Fibroblast of the conjunctiva (primary cell): ENCODE measurements at regions not wholly inside any gene's neighbourhood (a gene's known extent, or its start where the extent isn't known, plus 50 kb on each side); places are given as distances from the start of the nearest gene placed in this dataset.
"Not testable (repeated sequence)": the region's sequence is repeated elsewhere in the genome, so short reads cannot be mapped to it uniquely, and the experiment has no call there.

Experiments used
- DNase-seq: peaks from one replicate; pipeline ENCODE4 v3.0.0-alpha.2; 2010; ENCODE audit warnings: low read depth

DNA sequence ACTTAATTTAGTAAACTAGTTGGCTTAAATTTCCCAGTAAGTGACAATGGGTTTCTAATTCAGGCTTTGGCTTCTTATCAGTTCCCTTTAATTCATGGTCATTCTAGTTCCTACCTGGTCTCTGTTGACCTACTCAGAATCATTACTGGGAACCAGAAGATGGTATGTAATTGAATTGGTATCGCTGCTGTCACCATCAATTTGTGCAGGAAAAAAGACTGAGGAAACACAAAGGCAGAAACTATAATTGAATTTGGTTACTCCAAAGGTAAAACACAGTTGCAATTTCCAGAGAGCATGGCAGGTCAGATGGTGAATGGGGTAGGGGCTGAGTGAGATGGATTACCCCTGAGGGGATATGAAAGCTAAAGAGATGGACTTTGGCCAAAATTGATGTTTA, 226.5 kb upstream of the GAP43 start:
- no peak for DNase-seq

DNA sequence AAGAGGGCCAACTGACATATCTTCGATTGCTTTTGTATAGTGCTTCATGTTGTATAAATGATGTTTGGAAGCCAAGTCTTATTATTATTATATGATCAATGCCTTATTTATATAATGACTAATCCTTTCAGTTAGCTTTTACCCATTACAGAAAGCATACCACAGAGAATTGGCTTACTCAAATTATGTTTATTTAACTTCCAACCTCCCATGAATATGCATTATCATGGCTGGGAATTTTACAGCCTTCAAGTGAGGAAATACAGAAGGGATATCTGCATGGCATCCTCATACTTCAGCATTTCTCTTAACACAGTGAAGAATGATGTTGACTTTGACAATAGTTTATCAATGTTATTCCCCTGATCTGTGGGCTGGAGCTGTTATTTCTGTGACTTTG, 225.9 kb upstream of the GAP43 start:
- no peak for DNase-seq

DNA sequence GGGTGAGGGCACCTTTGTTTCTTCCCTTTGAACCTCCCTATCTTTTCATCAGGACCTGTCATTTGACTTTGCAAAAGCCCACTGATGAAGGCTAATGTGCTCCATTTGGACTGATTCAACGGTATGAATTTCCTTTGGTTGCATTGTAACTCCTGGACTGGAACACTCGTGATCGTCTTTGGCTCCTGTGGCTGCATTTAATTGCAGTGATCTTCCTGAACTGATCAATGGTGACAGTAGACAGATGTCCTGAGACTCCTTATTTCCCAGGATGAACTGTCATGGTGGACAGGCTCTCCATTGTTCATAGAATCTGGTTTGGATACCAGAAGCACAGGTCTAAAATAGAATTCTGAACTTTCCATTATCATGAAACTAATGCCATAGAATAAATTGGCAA, 224.8 kb upstream of the GAP43 start:
- no peak for DNase-seq

DNA sequence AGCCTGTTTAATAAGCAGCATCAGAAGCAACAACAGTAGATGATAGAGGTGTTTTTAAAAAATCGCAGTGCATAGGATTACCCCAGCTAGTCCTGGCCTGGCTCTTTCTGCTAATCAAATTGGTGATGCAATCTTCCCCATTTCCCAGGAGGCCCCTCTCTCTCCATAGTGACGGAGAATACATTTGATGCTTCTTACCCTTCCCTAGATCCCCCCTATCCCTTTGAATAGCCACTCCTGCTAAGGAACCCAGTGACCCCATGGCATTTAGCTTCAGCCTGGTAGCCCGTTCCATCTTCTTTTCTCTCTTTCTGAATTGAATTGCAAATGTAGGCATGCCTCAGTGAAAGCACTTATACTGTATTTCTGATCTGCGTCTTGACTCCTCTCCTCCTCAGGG, 223.6 kb upstream of the GAP43 start:
- DNase-seq: no peak

DNA sequence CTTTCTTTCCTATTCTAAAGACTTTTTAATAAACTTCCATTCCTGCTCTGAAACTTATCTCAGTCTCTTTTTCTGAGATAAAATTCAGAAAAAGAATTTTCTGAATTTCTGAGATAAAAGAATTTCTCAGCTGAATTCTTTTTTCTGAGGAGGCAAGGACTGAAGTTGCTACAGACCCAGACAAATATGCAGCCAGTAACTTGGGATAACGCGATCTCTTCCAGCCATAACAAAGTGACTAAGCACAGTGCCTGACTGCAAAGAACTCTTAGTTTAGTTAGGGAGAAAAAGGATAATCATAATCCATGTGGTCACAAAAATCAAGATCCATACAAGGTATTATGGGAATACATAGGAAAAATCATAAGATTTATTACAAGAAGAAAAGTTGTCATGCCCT, 222.0 kb upstream of the GAP43 start:
- peak; percentile 44 for DNase-seq

DNA sequence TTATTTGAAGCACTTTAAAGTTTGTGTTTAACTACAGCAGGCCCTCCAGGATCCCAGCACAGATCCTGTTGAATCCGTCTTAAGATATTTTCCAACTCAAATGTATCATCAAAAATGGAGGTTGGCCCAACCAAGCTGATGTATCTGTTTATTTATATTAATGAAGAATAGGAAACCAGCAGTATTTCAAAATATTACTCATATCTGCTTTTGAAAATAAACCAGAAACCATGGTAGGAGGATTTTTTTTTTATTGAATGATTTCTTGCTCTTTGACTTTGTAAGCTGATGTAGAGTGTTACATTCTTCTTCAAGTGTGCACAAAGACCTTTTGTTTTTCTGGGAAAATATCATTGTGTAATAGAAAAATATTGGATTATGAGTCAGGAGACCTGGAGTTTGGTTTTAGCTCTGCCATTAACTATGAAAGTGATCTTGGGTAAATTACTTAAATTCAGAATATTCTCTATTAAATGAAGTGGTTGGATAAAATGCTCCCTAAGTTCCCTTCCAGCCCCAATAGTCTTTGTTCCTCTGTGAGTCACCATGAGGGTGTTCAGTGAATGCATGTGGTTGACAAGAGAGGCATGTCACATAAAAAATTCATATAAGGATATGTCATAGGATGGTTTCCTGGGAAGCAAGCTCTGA, 221.3 kb upstream of the GAP43 start:
- DNase-seq: no peak

DNA sequence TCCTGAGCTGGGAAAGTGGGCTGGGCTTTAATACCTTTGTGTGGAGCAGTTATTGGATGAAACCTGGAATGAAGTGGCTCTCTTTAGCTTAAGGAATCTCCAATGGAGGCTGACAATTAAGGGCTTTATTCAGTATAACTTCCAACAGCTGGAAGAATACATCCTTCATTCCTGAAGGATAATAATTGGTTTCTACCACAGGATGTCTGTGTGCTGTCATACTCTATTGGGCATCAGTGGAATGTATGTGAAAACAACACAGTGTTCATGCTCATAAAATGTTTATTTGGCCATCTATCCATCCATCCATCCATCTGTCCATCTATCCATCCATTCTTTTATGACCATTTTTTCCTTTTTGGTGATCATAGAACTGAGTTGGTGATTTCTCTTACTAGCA, 220.7 kb upstream of the GAP43 start:
- no peak for DNase-seq

DNA sequence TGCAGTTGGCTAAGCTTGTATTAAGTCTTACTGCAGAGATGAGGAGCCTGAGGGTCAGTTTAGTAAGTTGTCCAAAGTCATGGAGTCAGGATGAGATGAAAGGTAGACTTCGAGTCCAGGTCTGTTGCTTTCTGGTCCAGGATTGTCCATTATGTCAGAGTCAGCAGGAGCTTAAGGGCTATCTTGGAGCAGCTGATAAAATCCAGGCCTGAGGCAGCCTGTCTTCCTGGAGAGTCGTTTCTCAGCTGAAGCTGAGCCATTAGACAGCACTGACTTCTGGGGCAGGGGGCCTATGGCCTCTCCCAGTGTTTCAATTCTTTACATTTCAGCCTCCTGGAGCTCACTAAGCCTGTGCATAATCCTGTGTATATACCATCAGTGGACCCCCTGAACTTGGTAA, 219.5 kb upstream of the GAP43 start:
- DNase-seq: no peak

DNA sequence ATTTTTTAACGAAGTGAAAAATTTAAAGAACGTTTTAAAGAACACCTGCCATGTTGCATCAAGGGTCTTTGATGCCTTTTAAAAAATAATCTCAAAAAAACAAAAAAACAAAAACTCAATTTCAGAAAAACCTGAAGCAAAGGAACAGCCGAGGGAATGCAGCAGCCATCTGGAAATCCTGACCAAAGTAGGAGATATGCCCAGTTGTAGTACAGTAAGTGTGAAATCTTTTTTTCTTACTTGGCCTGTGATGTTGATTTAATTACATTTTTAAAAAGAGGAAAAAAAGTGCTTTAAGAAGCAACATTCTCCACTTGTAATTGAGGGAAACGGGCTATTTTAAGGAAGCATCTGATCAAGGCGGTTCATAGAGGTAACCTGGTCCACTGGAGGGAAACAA, 213.7 kb upstream of the GAP43 start:
- no peak for DNase-seq

DNA sequence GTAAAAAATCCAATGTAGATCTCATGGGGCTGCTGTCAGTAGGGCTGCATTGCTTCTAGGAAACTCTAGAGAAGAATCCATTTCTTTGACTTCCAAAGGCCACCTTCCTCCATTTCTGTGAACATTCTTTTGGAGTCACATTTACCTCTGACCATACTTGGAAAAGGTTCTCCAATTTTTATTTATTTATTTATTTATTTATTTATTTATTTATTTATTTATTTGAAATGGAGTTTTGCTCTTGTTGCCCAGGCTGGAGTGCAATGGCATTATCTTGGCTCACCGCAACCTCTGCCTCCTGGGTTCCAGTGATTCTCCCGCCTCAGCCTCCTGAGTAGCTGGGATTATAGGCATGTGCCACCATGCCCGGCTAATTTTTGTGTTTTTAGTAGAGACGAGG, 208.7 kb upstream of the GAP43 start:
- not testable (repeated sequence) for DNase-seq

DNA sequence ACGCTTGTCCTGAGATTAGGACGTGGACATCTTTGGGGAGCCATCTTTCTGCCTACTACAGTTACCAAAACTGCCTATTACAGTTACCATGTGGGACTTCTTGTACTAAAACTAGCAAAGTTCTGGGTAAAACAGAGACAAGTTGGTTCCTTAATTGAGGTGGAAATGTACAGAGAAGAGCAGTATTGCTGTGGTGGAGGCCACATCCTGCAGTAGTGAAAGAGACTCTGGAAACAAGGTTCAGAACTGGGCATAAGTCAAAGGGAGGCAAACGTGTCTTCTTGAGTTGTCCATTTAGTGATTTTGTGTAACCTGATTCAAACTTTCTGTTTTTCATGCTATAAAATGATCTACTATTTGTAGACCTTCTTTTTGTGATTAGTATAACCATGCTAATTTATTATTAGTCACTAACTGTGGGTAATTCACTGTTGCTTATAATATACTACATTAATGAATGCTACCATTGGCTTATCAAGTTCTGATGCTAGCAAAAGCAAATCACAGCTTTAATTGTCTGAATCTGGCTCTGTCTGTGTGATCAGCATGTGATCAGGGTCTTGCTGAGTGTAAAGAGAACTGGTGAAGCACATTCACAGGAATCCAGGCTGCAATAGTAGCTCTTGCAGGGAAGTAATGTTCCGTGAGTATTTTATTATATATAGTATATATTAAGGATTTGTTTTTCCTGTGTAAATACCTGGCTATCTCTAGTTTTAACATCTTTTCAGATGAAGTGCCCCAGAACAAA, 207.9 kb upstream of the GAP43 start:
- DNase-seq: no peak

DNA sequence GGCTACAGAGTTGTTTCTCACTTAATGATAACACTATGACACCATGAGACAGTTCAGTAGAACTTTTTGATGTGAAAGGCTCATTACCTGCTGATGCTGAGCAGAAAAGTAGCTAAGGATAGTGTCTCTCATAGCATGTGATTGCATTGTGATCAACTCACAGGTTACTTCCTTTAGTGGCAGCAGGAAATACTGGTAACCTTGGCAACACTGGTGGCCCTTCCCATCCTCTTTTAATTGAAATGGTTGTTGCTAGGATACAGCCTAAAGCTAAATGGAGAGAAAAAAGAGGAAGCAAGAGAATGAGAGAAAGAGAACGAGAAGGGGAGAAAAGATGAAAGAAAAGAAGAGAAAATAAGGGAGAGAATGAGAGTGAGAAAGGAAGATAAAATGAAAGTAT, 204.7 kb upstream of the GAP43 start:
- no peak for DNase-seq

DNA sequence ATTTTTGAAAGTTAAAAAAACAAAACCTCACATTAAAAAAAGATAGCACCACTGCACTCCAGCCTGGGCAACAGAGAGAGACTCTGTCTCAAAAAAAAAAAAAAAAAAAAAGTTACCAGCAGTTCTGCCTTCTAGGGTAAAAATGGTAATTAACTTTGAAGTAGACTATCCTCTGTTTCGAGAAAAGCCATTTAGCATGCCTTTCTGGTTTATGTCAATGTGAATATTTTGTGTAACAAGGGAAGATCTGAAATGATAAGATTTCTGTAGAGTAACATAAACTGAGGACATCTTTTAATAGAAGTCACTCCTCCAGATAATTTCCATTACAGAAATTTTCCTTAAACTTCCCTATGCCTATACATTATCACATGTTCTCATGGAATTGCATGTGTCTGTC, 203.2 kb upstream of the GAP43 start:
- DNase-seq: no peak

DNA sequence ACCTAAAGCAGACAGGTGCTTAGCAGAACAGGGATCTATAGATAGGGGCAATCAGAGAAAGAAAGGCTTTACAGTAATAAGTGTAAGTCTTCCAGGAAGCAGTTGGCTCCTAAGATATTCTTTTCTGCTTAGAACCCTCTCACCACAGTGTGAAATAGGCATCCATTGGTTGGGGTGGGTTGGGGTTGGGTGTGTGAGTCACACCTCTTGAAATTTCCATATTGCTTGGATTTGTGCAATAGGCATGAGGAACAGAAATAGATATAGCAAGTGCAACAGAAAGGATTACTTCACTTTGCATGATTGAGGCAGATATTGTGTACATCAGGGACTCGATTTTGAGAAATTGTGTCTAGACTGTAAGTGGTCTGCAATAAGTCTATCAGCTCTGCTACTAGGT, 200.1 kb upstream of the GAP43 start:
- DNase-seq: no peak

DNA sequence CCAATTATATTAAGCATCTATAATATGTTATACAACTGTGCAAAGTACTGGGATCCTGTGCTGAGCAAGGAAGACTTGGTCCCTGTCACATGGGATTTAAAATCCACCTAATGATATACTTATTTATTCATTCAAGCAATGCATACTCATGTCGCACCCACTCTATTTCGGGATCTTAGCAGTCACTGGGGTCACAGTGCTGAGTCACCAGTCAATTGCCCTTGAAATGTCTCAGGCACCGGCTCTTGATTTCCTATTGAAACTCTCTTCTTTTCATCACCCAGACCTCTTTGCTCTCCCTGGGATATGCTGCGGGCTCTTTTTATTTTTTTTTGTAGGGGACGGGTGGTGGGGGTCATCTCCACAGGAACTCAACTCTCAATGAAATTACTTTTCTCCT, 194.5 kb upstream of the GAP43 start:
- DNase-seq: no peak

DNA sequence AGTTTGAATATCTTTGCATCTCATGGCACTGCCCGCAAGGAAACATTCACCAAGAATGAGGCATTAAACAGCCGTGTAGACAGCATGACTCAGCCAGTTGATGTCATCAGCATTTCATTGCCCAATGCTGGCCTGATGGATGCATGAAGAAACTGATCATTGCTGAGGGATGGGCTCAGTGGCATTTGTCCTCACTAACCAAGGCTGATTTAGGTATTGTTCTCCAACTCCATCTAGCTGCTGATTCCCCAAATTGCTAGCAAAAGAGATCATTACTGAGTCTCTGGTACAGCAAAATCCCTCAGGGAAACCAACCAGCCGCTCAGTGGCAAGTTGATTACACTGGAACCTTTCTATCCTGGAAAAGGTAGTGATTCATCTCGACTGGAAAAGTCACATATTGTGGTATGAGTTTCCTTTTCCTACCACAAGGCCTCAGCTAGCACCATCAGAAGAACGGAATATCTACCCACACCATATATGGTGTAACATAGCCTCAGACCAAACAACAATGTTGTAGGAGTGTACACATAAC, 186.5 kb upstream of the GAP43 start:
- peak; percentile 77 for DNase-seq

DNA sequence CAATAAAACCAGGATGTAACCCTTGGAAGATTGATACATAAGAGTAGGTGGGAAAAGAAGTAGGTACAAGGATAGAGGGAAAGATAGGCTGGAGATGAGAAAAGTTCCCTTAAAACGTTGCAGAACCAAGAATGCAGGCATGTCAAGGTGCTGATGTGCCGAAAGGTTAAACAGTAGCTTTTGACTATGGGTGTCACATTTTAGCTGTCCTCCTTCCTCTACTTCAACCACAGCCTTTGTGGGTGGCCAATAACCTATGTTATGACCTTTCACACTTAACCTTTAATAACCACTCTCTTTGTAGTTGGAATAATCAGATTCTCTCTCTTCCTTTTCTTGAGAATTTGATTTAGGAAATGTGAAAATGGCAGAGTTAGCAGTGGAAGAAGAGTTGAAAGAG, 184.5 kb upstream of the GAP43 start:
- no peak for DNase-seq

DNA sequence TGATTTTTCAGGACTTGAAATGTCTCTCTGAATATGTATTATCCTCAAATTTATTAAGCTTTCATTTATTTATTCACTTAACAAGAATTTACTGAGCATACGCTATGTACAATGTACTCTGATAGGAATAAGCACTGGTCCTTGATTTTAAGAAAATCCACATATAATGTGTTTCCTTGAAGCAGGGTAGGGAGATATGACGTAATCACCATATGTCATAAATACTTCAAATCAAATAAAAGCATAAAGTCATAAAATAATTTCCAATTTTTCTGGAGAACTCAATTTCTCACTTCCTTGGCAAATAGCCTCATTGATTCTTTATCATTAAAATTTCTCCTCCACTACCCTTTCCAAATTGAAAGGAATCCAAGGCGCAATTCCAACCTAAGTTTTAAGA, 177.8 kb upstream of the GAP43 start:
- no peak for DNase-seq

DNA sequence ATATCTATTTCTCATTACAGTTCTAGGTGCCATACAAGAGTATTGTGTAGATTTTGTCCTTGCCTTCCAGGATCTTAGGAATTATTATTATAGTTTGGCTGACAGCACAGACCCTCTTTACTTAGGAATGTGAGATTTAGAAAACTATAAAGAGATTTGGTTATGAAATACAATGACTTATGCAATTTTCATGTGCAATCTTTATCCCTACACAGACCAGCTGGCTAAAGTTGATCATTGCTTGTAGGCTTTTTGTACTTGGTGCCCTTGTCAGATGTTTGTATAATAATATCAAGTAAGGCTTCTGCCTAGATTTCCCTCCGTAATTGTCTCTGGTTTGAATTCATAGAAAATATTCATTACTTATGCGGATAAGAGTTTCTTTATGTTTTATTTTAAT, 174.5 kb upstream of the GAP43 start:
- DNase-seq: no peak

DNA sequence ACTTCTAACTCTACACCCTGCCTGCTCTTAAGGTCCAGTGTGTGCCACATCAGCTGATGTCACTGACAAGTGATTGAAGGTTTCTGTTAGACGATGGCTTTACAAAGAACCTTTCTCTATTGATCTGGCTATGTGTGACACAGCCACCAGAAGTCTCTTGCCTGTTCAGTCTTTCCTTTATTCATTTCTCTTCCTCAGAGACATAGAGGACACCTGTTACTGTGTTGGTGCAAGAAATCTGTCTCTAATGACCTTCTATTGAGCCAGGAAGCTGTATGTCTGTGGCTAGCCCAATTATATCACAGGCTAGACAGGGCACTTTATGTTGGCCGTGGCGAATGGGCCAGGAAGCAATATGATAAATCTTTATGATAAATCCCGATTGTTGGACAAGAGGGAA, 173.3 kb upstream of the GAP43 start:
- DNase-seq: no peak

DNA sequence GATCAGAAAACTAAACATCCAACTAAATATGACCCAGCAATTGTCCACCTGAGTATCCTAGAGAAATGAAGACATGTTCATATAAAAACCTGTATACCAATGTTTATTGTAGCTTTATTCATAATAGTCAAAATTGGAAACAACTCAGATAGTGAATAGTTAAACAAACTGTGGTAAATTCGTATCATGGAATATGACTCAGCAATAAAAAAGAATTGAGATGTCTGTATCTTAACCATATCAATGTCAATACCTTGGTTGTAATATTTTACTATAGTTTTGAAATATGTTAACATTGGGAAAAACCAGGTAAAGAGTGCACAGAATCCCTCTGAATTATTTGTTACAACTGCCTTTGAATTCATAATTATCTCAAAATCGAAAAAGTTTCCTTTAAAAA, 159.3 kb upstream of the GAP43 start:
- no peak for DNase-seq

DNA sequence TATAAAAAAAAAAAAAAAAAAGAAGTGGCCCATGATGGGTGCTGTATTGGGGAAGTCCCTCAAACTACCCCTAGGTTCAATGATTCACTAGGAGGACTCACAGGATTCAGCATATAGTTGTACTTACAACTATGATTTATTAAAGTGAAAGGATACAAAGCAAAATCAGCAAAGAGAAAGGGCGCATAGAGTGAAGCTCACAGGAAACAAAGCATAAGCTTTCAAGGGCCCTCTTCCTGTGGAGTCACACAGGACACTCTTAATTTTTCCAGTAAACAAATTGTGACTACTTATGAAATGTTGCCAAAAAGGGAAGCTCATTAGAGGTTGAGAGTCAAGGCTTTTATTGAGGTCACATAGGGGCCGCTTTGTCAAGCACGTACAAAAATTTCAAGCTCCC, 153.7 kb upstream of the GAP43 start:
- DNase-seq: no peak

DNA sequence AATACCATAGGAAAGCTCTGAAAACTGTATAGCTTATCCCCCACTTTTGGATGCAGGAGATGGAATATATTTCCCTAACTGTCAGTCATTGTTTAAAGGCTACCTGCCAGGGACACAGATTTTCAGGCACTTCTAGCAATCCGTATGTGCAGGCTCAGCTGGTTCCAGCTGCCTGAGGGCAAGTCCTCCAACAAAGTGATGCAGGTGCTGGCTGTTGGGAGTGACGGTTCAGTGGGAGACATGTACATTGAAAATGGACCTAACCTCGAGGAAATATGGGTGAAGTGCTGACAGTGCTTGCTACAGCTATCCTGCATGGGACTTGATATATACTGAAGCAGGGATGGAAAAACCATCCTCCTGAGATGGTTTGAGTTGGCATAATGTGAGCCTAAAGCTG, 153.1 kb upstream of the GAP43 start:
- no peak for DNase-seq
